Lower lobe of right lung (tissue), 2 donors: ENCODE measurements at regions not wholly inside any gene's neighbourhood (a gene's known extent, or its start where the extent isn't known, plus 50 kb on each side); places are given as distances from the start of the nearest gene placed in this dataset.

ENCODE experiments used
- ATAC-seq, 2 donors: fragments of 200-7000 bp; cut with Tn5 transposase; one replicate each; pipeline ENCODE4 v1.9.1; 2020 to 2022; ENCODE audit warnings: mild to moderate bottlenecking in 2 of 2, moderate library complexity in 2 of 2
- DNase-seq: peaks from one replicate; pipeline ENCODE4 v3.0.0-alpha.2; 2020
- H3K27ac ChIP-seq: fragments of 200-600 bp; one replicate; pipeline ENCODE4 v1.8.0; 2022
- H3K27me3 ChIP-seq: fragments of 200-600 bp; one replicate; pipeline ENCODE4 v1.8.0; 2022; ENCODE audit warnings: low read depth
- H3K36me3 ChIP-seq: fragments of 200-600 bp; one replicate; pipeline ENCODE4 v1.8.0; 2022; ENCODE audit warnings: mild to moderate bottlenecking
- H3K4me1 ChIP-seq: fragments of 200-600 bp; one replicate; pipeline ENCODE4 v1.8.0; 2022
- H3K4me3 ChIP-seq: fragments of 200-600 bp; one replicate; pipeline ENCODE4 v1.8.0; 2022; ENCODE audit warnings: mild to moderate bottlenecking
- H3K9me3 ChIP-seq: fragments of 200-600 bp; one replicate; pipeline ENCODE4 v1.8.0; 2022
- intact Hi-C: fragments of 100-400 bp; cut with DNase I; formaldehyde crosslinking; loops from one replicate; pipeline ENCODE4 v1.11.0; 2022
- TF ChIP-seq, protein P1 (sequence below): fragments of 200-600 bp; IDR thresholded peaks from one replicate; pipeline ENCODE4 v1.8.0; 2022; ENCODE audit warnings: antibody characterized with exemption, mild to moderate bottlenecking
- donor health status: DM: no; HTN: yes; CAD: no; lungs with severe emphysema.

DNA sequence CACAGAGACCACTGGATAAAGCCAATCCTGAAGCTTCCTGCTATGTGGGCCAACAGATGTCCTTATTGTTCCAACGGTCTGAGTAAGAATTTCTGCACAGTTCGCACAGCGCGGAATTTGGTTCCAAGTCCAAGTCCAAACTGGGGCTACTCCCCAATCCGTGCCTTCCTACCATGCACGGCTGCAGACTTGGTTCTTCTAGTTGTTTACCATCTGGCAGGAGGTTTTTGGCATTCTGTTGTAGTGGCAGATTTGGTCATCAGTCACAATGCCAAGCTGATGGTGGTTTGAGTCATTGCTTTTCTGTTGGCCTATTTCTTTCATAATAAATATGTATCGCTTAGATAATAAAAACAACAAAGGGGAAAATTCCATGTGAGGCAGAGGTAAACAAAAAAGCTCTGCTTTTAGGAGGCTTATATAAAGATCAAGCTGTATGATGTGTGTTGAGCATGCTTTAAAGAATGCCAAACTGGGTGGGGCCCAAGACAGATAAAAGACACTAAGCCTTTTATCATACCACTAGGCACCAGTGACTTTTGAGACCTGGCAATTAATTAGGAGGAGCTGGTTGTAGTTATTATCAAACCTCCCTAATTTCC is 52.5 kb upstream of the SYN3 start:
- Histone ChIP-seq H3K9me3 (no peaks in the 10 kb centered on the region), H3K4me1 (no peaks in the 10 kb centered on the region), H3K4me3 (no peak overlapping the region), H3K36me3 (no peaks in the 10 kb centered on the region), H3K27me3 (peaks cover under 1% of the 10 kb centered on the region), H3K27ac (no peak overlapping the region)
- TF ChIP-seq, protein P1, sequence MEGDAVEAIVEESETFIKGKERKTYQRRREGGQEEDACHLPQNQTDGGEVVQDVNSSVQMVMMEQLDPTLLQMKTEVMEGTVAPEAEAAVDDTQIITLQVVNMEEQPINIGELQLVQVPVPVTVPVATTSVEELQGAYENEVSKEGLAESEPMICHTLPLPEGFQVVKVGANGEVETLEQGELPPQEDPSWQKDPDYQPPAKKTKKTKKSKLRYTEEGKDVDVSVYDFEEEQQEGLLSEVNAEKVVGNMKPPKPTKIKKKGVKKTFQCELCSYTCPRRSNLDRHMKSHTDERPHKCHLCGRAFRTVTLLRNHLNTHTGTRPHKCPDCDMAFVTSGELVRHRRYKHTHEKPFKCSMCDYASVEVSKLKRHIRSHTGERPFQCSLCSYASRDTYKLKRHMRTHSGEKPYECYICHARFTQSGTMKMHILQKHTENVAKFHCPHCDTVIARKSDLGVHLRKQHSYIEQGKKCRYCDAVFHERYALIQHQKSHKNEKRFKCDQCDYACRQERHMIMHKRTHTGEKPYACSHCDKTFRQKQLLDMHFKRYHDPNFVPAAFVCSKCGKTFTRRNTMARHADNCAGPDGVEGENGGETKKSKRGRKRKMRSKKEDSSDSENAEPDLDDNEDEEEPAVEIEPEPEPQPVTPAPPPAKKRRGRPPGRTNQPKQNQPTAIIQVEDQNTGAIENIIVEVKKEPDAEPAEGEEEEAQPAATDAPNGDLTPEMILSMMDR, result no peak
- intact Hi-C loops, result no loop called here
- no peak for ATAC-seq
- DNase-seq, result no peak

DNA sequence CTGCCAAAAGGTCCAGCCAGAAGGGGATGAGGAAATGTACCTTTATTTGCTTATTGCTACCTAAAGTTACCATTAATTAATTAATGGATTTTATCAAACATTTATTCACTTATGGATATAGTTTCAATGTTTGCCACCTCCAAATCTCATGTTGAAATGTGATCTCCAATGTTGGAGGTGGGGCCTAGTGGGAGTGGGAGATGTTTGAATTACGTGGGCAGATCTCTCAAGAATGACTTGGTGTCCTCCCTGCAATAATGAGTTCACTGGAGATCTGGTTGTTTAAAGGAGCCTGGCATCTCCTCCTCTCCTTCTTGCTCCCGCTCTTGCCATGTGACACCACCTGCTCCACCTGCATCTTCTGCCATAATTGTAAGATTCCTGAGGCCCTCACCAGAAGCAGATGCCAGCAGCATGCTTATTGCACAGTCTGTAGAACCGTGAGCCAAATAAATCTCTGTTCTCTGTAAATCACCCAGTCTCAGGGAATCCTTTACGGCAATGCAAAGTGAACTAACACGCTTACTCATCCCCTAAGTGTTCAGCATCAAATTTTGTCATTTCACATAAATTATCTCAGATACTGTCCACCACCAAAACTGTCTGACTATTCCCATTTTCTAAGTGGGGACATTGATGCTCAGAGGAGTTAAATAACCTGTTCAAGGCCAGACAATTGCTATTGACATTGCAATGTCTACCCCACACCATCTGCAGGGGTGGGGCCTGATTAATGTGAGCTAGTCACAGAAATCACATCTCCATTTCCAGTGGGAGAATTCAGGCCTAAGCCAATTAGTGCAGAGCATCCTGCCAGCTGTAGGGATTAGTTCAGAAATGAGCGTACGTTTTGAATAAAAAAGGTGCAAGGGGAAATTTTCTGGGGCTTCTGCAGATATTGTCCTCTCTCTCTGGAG is 51.6 kb upstream of the SYN3 start:
- Histone ChIP-seq H3K36me3 (no peaks in the 10 kb centered on the region), H3K4me3 (no peak overlapping the region), H3K4me1 (no peaks in the 10 kb centered on the region), H3K9me3 (no peaks in the 10 kb centered on the region), H3K27ac (no peak overlapping the region), H3K27me3 (peaks cover 7% of the 10 kb centered on the region)
- DNase-seq (no peak), ATAC-seq (no peak)
- TF ChIP-seq, protein P1, result no peak
- intact Hi-C loops, result no loop called here

DNA sequence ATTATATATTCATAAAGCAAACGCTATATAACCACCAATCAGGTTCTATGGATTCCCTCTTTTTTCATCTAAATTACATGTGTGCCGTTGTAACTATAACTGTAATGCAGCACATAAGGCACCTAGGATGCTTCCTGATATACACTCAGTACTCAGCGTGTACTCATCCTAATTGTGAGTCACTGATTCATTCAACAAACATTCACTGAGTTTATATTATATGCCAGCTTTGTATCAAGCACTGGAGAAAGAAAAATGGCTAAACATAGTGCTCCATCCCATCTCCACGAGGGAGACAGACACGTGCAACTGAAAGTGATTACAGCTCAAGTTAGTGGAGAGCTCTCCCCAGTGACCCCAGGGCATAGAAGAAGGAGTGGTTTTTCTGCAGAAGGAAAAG is 49.9 kb upstream of the SYN3 start:
- intact Hi-C loops, result no loop called here
- no peak for ATAC-seq
- DNase-seq, result no peak
- H3K9me3 ChIP-seq, result no peaks in the 10 kb centered on the region
- H3K36me3 ChIP-seq, result no peaks in the 10 kb centered on the region
- H3K4me3 ChIP-seq, result no peak overlapping the region
- peaks cover 10% of the 10 kb centered on the region for H3K27me3 ChIP-seq
- TF ChIP-seq, protein P1, result no peak
- H3K4me1 ChIP-seq, result no peaks in the 10 kb centered on the region
- no peak overlapping the region for H3K27ac ChIP-seq
